ENCODE measurements at regions not wholly inside any gene's neighbourhood (a gene's known extent, or its start where the extent isn't known, plus 50 kb on each side); places are given as distances from the start of the nearest gene placed in this dataset.

GRCh38 chr10:71083716-71083975 is 128.7 kb upstream of the UNC5B start:
- Histone ChIP-seq H3K4me2 (ENCODE audit: low read depth, low read length) (no peak overlapping the region), H3K4me3 (ENCODE audit: insufficient read depth, low read depth, low read length) (no peak overlapping the region), H3K9ac (ENCODE audit: low read depth, low read length) (no peak overlapping the region), H3K18ac (ENCODE audit: low read depth, low read length) (no peak overlapping the region), H2BK20ac (ENCODE audit: low read depth, low read length) (no peak overlapping the region), H4K20me1 (ENCODE audit: insufficient read depth, low read length) (no peaks in the 10 kb centered on the region), H4K8ac (ENCODE audit: low read depth in 2 of 2, low read length in 2 of 2) (no peak overlapping the region), H3K9me3 (ENCODE audit: control insufficient read depth, insufficient read depth, low read length) (no peaks in the 10 kb centered on the region), H2AFZ (replicated peaks; ENCODE audit: low read length, poor library complexity) (no peak overlapping the region), H3K27me3 (ENCODE audit: control insufficient read depth, insufficient read depth, low read length) (peaks cover 19% of the 10 kb centered on the region), H2BK120ac (ENCODE audit: low read depth, low read length) (no peak overlapping the region), H3K4me1 (ENCODE audit: control insufficient read depth, insufficient read depth, low read length) (no peaks in the 10 kb centered on the region), H3K4ac (ENCODE audit: low read depth, low read length) (no peak overlapping the region), H3K27ac (ENCODE audit: insufficient read depth, low read length) (no peak overlapping the region), H3K23ac (ENCODE audit: low read depth, low read length) (no peak overlapping the region), H2AK5ac (ENCODE audit: low read depth, low read length) (no peak overlapping the region), H2BK5ac (ENCODE audit: low read depth, low read length, poor library complexity, severe bottlenecking) (no peak overlapping the region), H3K79me1 (ENCODE audit: low read depth in 1 of 2, low read length in 2 of 2) (no peaks in the 10 kb centered on the region), H3K56ac (ENCODE audit: extremely low read depth, insufficient read depth, low read length) (no peak overlapping the region), H2BK15ac (ENCODE audit: low read depth, low read length) (no peak overlapping the region), H3K36me3 (ENCODE audit: control insufficient read depth, insufficient read depth, low read length) (no peaks in the 10 kb centered on the region), H3K14ac (replicated peaks; ENCODE audit: low read depth, low read length) (no peak overlapping the region), H4K5ac (ENCODE audit: low read depth, low read length) (no peak overlapping the region), H3K9me1 (ENCODE audit: insufficient read depth, low read length) (no peaks in the 10 kb centered on the region), H2AK9ac (replicated peaks; ENCODE audit: low read depth, low read length, poor library complexity) (no peak overlapping the region), H4K91ac (ENCODE audit: insufficient read depth, low read depth, low read length) (no peak overlapping the region)
- WGBS, 2 experiments (ENCODE audit: extremely low coverage in 2 of 2, insufficient read length in 1 of 2): 0% methylated on average over 2 of the region's 5 CpGs; no CpG with 5 or more reads in 1 of the 2 experiments
- no TSS peak for BruUV-seq (replicated peaks)
- in situ Hi-C loops (cut with MboI; ENCODE audit: low sequenced_read_pairs): no loop called here
- dilution Hi-C loops (cut with HindIII; ENCODE audit: low sequenced_read_pairs, unreplicated experiment): no loop called here
- intact Hi-C loops (cut with micrococcal nuclease): no loop called here
- CTCF ChIA-PET: no interaction called here
- DNase-seq: no peak
- no peak for TF ChIP-seq NFE2L2 (IDR thresholded peaks at IDR 0.05; ENCODE audit: low read depth, low read length)
- TF ChIP-seq FOS (IDR thresholded peaks at IDR 0.05; ENCODE audit: low read depth, low read length): no peak
- TF ChIP-seq ELK1 (IDR thresholded peaks at IDR 0.05; ENCODE audit: borderline replicate concordance, low read depth, low read length): no peak
- no peak for ATAC-seq (ENCODE audit: low read depth)
- POLR2A ChIA-PET (ENCODE audit: unreplicated experiment): no interaction called here

Data from IMR-90 (cell line).